ENCODE measurements at regions not wholly inside any gene's neighbourhood (a gene's known extent, or its start where the extent isn't known, plus 50 kb on each side); places are given as distances from the start of the nearest gene placed in this dataset.

DNA sequence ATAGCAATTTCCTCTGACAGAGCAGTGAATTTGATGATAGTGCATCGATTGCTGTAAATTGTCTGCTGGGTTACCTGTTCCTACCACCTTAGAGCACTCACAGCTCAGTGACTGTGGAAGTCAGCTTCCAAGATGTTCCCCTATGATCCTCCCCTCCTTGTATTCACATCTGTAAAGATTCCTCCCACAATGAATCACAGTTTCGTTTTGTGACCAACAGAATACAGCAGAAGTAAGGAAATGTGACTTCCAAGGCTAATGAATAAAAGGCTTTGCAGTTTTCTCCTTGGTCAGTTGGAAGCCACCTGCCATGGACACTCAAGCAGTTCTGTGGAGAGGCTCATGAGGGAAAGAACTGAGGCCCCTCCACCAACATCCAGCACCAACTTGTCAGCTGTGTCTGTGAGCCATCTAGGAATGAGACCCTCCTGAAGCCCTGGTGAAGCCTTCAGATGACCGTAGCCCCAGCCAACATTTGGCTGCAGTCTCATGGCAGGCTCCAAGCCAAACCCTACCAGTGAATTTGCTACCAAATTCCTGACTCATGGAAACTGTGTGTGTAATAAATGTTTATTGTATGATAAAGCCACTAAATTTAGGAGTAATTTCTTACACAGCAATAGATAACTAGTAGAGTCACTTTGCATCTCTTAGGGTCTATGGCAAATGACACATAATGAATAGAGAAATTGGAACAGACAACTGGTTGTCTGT lies 309.5 kb upstream of the NPVF start:
- H3K36me3 Mint-ChIP-seq (ENCODE audit: low read depth): no peaks in the 10 kb centered on the region
- no peak overlapping the region for H3K4me3 Mint-ChIP-seq (ENCODE audit: unreplicated experiment)
- peaks cover 10% of the 10 kb centered on the region for H3K27me3 Mint-ChIP-seq (ENCODE audit: low read depth)
- TF ChIP-seq, protein P1, sequence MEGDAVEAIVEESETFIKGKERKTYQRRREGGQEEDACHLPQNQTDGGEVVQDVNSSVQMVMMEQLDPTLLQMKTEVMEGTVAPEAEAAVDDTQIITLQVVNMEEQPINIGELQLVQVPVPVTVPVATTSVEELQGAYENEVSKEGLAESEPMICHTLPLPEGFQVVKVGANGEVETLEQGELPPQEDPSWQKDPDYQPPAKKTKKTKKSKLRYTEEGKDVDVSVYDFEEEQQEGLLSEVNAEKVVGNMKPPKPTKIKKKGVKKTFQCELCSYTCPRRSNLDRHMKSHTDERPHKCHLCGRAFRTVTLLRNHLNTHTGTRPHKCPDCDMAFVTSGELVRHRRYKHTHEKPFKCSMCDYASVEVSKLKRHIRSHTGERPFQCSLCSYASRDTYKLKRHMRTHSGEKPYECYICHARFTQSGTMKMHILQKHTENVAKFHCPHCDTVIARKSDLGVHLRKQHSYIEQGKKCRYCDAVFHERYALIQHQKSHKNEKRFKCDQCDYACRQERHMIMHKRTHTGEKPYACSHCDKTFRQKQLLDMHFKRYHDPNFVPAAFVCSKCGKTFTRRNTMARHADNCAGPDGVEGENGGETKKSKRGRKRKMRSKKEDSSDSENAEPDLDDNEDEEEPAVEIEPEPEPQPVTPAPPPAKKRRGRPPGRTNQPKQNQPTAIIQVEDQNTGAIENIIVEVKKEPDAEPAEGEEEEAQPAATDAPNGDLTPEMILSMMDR (IDR thresholded peaks at IDR 0.05): no peak
- no peak for DNase-seq (ENCODE audit: low spot score)
- no peak overlapping the region for H3K27ac Mint-ChIP-seq (ENCODE audit: unreplicated experiment)
- no peaks in the 10 kb centered on the region for H3K4me1 Mint-ChIP-seq (ENCODE audit: low read depth)
- no peaks in the 10 kb centered on the region for H3K9me3 Mint-ChIP-seq (ENCODE audit: low read depth)

DNA sequence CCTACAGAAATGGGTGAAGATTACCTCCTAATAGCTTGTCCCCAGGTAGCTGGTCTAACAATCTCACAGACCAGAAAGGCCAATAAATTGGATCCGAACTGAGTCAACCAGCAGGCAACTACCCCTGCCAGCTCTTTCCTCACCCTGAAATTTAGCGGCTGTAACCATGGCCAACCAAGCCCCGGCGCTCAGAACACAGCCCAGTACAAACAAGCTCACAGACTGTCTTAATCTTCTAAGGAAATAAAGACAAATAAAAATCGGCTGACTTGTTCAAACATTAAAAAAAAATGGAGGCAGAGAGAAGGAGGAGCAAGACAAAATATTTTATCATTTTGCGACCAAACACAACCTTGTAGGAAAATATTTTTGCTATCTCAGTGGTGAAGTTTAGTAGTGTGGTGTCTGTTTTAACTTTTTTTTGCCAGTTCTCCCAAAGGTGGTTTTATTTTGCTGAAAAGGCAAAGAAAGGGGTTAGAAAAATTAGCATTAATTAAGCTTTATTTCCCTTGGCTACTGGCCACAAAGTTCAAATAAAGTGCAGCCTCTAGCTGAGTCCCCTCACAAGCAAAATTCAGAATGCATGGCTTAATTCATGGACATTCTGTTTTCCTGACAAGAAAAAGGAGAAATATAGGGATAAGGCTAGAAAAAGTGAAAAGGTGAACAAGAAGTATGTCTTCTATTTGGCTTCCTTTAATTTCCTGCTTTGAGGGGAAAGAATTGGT lies 313.0 kb upstream of the NPVF start:
- DNase-seq (ENCODE audit: low spot score): no peak
- H3K27me3 Mint-ChIP-seq (ENCODE audit: low read depth): peaks cover 14% of the 10 kb centered on the region
- TF ChIP-seq, protein P1 (IDR thresholded peaks at IDR 0.05): no peak
- no peak overlapping the region for H3K27ac Mint-ChIP-seq (ENCODE audit: unreplicated experiment)
- no peak overlapping the region for H3K4me3 Mint-ChIP-seq (ENCODE audit: unreplicated experiment)
- H3K36me3 Mint-ChIP-seq (ENCODE audit: low read depth): no peaks in the 10 kb centered on the region
- no peaks in the 10 kb centered on the region for H3K9me3 Mint-ChIP-seq (ENCODE audit: low read depth)
- H3K4me1 Mint-ChIP-seq (ENCODE audit: low read depth): no peaks in the 10 kb centered on the region

DNA sequence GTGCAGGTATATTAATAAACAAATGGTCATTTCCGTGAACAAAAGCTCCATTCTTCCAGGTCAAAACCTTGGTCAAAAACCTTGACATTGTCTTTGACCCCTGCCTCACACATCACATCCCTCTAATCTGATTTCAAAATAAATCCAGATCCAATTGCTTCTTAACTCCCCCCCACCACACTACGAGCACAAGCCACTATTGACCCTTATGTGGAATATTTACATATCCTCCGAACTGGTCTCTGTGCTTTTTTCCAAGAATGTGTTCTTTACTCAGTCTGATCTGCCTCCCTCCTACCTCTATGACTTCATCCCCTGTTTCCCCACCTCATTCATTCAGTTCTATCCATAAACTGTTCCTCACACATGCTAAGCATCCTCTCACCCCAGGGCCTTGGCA lies 313.6 kb upstream of the NPVF start:
- Mint-ChIP-seq H3K36me3 (ENCODE audit: low read depth) (no peaks in the 10 kb centered on the region), H3K9me3 (ENCODE audit: low read depth) (no peaks in the 10 kb centered on the region), H3K4me3 (ENCODE audit: unreplicated experiment) (no peak overlapping the region), H3K27me3 (ENCODE audit: low read depth) (peaks cover 14% of the 10 kb centered on the region), H3K27ac (ENCODE audit: unreplicated experiment) (no peak overlapping the region), H3K4me1 (ENCODE audit: low read depth) (no peaks in the 10 kb centered on the region)
- TF ChIP-seq, protein P1 (IDR thresholded peaks at IDR 0.05): no peak
- DNase-seq (ENCODE audit: low spot score): no peak

DNA sequence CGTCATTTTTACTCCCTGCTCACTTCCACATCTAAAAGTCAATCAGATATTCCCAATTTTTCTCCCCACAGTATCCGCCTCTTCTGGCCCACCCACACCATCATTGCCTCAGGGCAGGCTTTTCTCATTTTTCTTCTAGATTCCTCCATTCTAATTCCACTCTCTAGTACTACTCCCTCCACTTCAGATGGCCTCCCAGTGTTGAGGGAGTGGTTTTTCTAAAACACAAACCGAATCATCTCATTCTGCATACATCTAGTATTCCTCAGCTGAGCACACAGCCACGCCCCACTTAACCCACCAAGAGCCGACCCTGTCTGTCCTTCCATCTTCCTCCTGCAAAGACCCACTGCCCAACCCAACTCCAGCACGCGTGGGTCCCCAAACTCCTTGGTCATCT lies 314.9 kb upstream of the NPVF start:
- no peaks in the 10 kb centered on the region for H3K9me3 Mint-ChIP-seq (ENCODE audit: low read depth)
- no peaks in the 10 kb centered on the region for H3K36me3 Mint-ChIP-seq (ENCODE audit: low read depth)
- no peaks in the 10 kb centered on the region for H3K4me1 Mint-ChIP-seq (ENCODE audit: low read depth)
- H3K4me3 Mint-ChIP-seq (ENCODE audit: unreplicated experiment): no peak overlapping the region
- DNase-seq (ENCODE audit: low spot score): no peak
- H3K27me3 Mint-ChIP-seq (ENCODE audit: low read depth): peaks cover 14% of the 10 kb centered on the region
- TF ChIP-seq, protein P1 (IDR thresholded peaks at IDR 0.05): no peak
- no peak overlapping the region for H3K27ac Mint-ChIP-seq (ENCODE audit: unreplicated experiment)

DNA sequence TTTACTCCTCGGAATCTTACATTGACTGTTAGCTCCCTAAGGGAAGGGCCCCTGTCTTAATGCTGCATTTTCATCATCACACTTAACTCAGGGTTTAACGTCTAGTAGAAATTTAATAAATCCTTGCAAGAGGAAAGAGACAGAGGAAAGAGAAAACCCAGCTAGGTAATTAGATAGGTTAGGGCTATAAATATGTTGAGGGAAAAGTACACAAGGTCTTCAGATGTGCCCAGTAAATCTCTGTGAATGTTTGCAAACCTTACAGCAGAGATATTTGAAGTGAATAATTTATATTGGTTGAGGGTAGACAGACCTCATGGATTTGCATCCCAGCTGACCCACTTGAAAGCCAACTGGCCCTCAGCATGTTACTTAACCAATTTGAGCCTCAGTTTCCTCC lies 315.5 kb upstream of the NPVF start:
- no peaks in the 10 kb centered on the region for H3K9me3 Mint-ChIP-seq (ENCODE audit: low read depth)
- H3K36me3 Mint-ChIP-seq (ENCODE audit: low read depth): no peaks in the 10 kb centered on the region
- peaks cover 14% of the 10 kb centered on the region for H3K27me3 Mint-ChIP-seq (ENCODE audit: low read depth)
- TF ChIP-seq, protein P1 (IDR thresholded peaks at IDR 0.05): no peak
- H3K4me1 Mint-ChIP-seq (ENCODE audit: low read depth): no peaks in the 10 kb centered on the region
- no peak overlapping the region for H3K4me3 Mint-ChIP-seq (ENCODE audit: unreplicated experiment)
- H3K27ac Mint-ChIP-seq (ENCODE audit: unreplicated experiment): no peak overlapping the region
- DNase-seq (ENCODE audit: low spot score): no peak

Data from chondrocyte (in vitro differentiated cells).